ENCODE measurements at regions not wholly inside any gene's neighbourhood (a gene's known extent, or its start where the extent isn't known, plus 50 kb on each side); places are given as distances from the start of the nearest gene placed in this dataset.

DNA sequence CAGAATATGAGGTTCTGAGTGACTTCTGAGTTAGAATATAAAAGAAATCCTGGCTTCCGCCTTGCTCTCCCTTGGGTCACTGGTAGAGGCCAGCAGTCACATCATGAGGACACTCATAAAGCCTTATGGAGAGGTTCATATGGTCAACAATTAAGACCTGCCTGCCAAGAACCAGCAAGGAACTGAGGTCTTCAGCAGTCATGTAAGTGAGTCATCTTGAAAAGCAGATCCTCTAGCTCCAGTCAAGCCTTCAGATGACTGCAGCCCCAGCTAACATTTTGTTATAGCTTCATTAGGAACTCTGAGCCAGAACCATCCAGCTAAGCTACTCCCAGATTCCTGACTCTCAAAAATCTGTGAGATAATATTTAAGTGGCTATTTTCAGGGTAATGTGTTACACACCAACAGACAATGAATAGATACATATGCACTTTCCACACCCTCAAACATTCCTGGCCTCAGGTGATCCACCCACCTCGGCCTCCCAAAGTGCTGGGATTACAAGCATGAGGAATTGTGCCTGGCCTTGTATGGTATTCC, 447.2 kb downstream of the SHQ1 start:
- 97% methylated on average over 2 of the region's 2 CpGs for WGBS
- H3K4me1 ChIP-seq (ENCODE audit: control insufficient read depth in 2 of 2, insufficient read depth in 2 of 2, low read length in 2 of 2) = no peaks in the 10 kb centered on the region
- no peak overlapping the region for H3K27ac ChIP-seq (ENCODE audit: low read depth in 1 of 2, low read length in 1 of 2)
- no peak for DNase-seq (ENCODE audit: low read depth in 6 of 9, low spot score in 9 of 9)
- no peaks in the 10 kb centered on the region for H3K36me3 ChIP-seq (ENCODE audit: control insufficient read depth in 2 of 2, insufficient read depth in 2 of 2, low read length in 1 of 2)
- H3K9me3 ChIP-seq (ENCODE audit: control insufficient read depth in 2 of 2, insufficient read depth in 1 of 2, low read length in 1 of 2) = no peaks in the 10 kb centered on the region
- no peaks in the 10 kb centered on the region for H3K27me3 ChIP-seq (ENCODE audit: control insufficient read depth in 2 of 2, insufficient read depth in 1 of 2, low read length in 1 of 2)
- no peak overlapping the region for H3K4me3 ChIP-seq (ENCODE audit: low read length in 2 of 2)

DNA sequence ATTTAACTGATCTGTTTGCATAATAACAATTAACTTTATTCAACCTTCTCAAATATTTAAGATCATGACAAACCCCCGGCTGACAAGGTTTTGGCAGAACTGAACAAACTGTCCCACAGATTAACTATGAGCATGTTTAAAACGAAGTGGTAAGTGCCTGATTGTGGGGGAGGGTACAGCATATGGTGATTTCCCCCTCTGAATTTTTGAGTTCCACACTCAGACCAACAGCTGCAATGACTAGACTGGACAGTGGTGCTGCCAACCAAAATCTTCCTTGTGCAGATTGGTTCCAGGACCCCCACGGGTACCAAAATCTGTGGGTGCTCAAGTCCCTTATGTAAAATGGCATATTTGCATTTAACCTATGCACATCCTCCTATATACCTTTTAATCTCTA, 449.5 kb downstream of the SHQ1 start:
- DNase-seq (ENCODE audit: low read depth in 6 of 9, low spot score in 9 of 9) = no peak
- 96% methylated on average over 3 of the region's 3 CpGs for WGBS
- Histone ChIP-seq H3K4me3 (ENCODE audit: low read length in 2 of 2) (no peak overlapping the region), H3K36me3 (ENCODE audit: control insufficient read depth in 2 of 2, insufficient read depth in 2 of 2, low read length in 1 of 2) (no peaks in the 10 kb centered on the region), H3K4me1 (ENCODE audit: control insufficient read depth in 2 of 2, insufficient read depth in 2 of 2, low read length in 2 of 2) (no peaks in the 10 kb centered on the region), H3K27me3 (ENCODE audit: control insufficient read depth in 2 of 2, insufficient read depth in 1 of 2, low read length in 1 of 2) (no peaks in the 10 kb centered on the region), H3K27ac (ENCODE audit: low read depth in 1 of 2, low read length in 1 of 2) (no peak overlapping the region), H3K9me3 (ENCODE audit: control insufficient read depth in 2 of 2, insufficient read depth in 1 of 2, low read length in 1 of 2) (no peaks in the 10 kb centered on the region)

DNA sequence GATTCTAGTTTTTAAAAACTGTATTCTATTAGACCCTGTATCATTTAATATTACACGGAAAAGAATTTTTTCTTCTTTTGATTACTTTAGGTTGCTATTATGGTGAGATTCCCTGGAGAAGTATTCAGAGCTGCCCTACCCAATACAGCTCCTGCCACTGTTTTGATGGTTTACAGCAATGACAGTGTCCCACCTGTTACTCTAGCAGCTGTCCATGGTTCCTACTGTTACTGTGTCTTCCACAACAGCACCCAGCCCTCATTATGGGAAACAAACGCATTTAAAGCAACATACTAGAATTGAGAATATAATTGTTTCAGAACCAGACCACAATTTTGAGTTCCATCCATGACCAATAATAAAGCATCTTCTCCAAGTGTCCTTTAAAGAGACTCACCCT, 450.7 kb downstream of the SHQ1 start:
- Histone ChIP-seq H3K27ac (ENCODE audit: low read depth in 1 of 2, low read length in 1 of 2) (no peak overlapping the region), H3K4me1 (ENCODE audit: control insufficient read depth in 2 of 2, insufficient read depth in 2 of 2, low read length in 2 of 2) (no peaks in the 10 kb centered on the region), H3K36me3 (ENCODE audit: control insufficient read depth in 2 of 2, insufficient read depth in 2 of 2, low read length in 1 of 2) (no peaks in the 10 kb centered on the region), H3K9me3 (ENCODE audit: control insufficient read depth in 2 of 2, insufficient read depth in 1 of 2, low read length in 1 of 2) (no peaks in the 10 kb centered on the region), H3K27me3 (ENCODE audit: control insufficient read depth in 2 of 2, insufficient read depth in 1 of 2, low read length in 1 of 2) (no peaks in the 10 kb centered on the region), H3K4me3 (ENCODE audit: low read length in 2 of 2) (no peak overlapping the region)
- no peak for DNase-seq (ENCODE audit: low read depth in 6 of 9, low spot score in 9 of 9)
- 95% methylated on average over 2 of the region's 2 CpGs for WGBS

DNA sequence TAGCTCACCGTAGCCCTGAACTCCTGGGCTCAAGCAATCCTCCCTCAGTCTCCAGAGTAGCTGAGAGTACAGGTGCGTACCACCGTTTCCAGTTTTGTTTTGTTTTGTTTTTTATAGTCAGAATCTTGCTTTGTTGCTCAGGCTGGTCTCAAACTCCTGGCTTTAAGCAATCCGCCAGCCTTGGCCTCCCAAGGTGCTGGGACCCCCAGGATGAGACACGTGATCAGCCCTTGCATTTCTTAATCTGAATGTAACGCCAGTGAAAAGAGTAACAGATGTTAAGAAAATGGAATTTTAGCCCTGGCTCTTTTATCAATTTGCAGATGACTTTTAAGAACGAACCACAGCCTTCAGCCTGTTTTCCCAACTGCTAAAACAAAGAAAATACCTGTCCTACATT, 451.3 kb downstream of the SHQ1 start:
- H3K4me1 ChIP-seq (ENCODE audit: control insufficient read depth in 2 of 2, insufficient read depth in 2 of 2, low read length in 2 of 2) = no peaks in the 10 kb centered on the region
- no peak for DNase-seq (ENCODE audit: low read depth in 6 of 9, low spot score in 9 of 9)

DNA sequence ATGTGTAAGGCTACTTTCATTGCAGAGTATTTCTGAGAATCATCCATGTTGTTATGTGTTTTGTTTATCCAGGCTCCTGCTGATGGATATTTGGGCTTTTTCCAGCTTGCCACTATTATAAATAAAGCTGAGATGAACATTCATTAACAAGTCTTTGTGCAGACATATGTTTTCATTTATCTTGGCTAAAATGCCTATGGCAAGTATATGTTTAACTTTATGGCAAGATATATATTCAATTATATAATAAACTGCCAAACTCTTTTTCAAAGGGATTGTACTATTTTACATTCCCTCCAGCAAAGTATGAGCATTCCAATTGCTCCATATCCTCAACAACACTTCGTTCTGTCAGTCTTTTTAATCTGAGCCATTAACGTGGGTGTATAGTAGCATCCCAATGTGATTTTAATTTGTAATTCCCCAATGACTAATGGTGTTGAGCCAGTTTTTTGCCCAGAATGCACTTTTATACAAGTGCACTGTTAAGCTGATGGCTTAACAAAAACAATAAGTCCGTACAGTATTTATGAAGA, 452.4 kb downstream of the SHQ1 start:
- H3K4me3 ChIP-seq (ENCODE audit: low read length in 2 of 2) = no peak overlapping the region
- H3K27me3 ChIP-seq (ENCODE audit: control insufficient read depth in 2 of 2, insufficient read depth in 1 of 2, low read length in 1 of 2) = no peaks in the 10 kb centered on the region
- no peaks in the 10 kb centered on the region for H3K36me3 ChIP-seq (ENCODE audit: control insufficient read depth in 2 of 2, insufficient read depth in 2 of 2, low read length in 1 of 2)
- DNase-seq (ENCODE audit: low read depth in 6 of 9, low spot score in 9 of 9) = no peak
- no peaks in the 10 kb centered on the region for H3K9me3 ChIP-seq (ENCODE audit: control insufficient read depth in 2 of 2, insufficient read depth in 1 of 2, low read length in 1 of 2)
- no peaks in the 10 kb centered on the region for H3K4me1 ChIP-seq (ENCODE audit: control insufficient read depth in 2 of 2, insufficient read depth in 2 of 2, low read length in 2 of 2)
- WGBS = 98% methylated on average over 3 of the region's 3 CpGs
- no peak overlapping the region for H3K27ac ChIP-seq (ENCODE audit: low read depth in 1 of 2, low read length in 1 of 2)

More for the DNA sequence above, 451.3 kb downstream of the SHQ1 start:
- no peaks in the 10 kb centered on the region for H3K36me3 ChIP-seq (ENCODE audit: control insufficient read depth in 2 of 2, insufficient read depth in 2 of 2, low read length in 1 of 2)
- no peak overlapping the region for H3K27ac ChIP-seq (ENCODE audit: low read depth in 1 of 2, low read length in 1 of 2)
- no peaks in the 10 kb centered on the region for H3K9me3 ChIP-seq (ENCODE audit: control insufficient read depth in 2 of 2, insufficient read depth in 1 of 2, low read length in 1 of 2)
- H3K4me3 ChIP-seq (ENCODE audit: low read length in 2 of 2) = no peak overlapping the region
- WGBS = 96% methylated on average over 7 of the region's 7 CpGs
- H3K27me3 ChIP-seq (ENCODE audit: control insufficient read depth in 2 of 2, insufficient read depth in 1 of 2, low read length in 1 of 2) = no peaks in the 10 kb centered on the region

GRCh38 chr3:72393455-72393854, 454.8 kb downstream of the SHQ1 start:
- WGBS = 93% methylated on average over 2 of the region's 2 CpGs
- no peaks in the 10 kb centered on the region for H3K4me1 ChIP-seq (ENCODE audit: control insufficient read depth in 2 of 2, insufficient read depth in 2 of 2, low read length in 2 of 2)
- H3K9me3 ChIP-seq (ENCODE audit: control insufficient read depth in 2 of 2, insufficient read depth in 1 of 2, low read length in 1 of 2) = no peaks in the 10 kb centered on the region

GRCh38 chr3:72391659-72392058, 456.6 kb downstream of the SHQ1 start:
- H3K4me1 ChIP-seq (ENCODE audit: control insufficient read depth in 2 of 2, insufficient read depth in 2 of 2, low read length in 2 of 2) = no peaks in the 10 kb centered on the region

More at GRCh38 chr3:72393455-72393854, 454.8 kb downstream of the SHQ1 start:
- H3K27me3 ChIP-seq (ENCODE audit: control insufficient read depth in 2 of 2, insufficient read depth in 1 of 2, low read length in 1 of 2) = no peaks in the 10 kb centered on the region
- H3K36me3 ChIP-seq (ENCODE audit: control insufficient read depth in 2 of 2, insufficient read depth in 2 of 2, low read length in 1 of 2) = no peaks in the 10 kb centered on the region
- no peak for DNase-seq (ENCODE audit: low read depth in 6 of 9, low spot score in 9 of 9)
- no peak overlapping the region for H3K27ac ChIP-seq (ENCODE audit: low read depth in 1 of 2, low read length in 1 of 2)
- no peak overlapping the region for H3K4me3 ChIP-seq (ENCODE audit: low read length in 2 of 2)

DNA sequence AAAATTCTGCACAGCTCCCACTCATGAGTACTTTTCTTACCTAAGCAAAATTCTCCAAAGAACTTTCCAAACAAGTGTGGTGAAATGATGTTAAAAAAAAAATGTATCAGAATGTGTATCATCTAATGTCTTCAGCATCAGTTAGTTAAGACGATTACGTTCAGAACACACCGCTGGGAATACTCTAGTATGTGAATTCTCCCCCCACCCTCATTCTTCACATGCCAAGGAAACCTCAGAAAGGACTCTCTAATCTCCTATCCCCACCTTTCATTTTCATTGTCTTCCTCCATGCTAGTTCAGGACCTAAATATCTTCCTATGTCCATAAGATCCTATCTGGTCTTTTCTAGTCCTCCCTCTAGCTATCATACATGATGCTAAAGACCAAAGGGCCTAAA, 457.4 kb downstream of the SHQ1 start:
- Histone ChIP-seq H3K27ac (ENCODE audit: low read depth in 1 of 2, low read length in 1 of 2) (no peak overlapping the region), H3K27me3 (ENCODE audit: control insufficient read depth in 2 of 2, insufficient read depth in 1 of 2, low read length in 1 of 2) (no peaks in the 10 kb centered on the region), H3K4me1 (ENCODE audit: control insufficient read depth in 2 of 2, insufficient read depth in 2 of 2, low read length in 2 of 2) (no peaks in the 10 kb centered on the region), H3K4me3 (ENCODE audit: low read length in 2 of 2) (no peak overlapping the region), H3K36me3 (ENCODE audit: control insufficient read depth in 2 of 2, insufficient read depth in 2 of 2, low read length in 1 of 2) (no peaks in the 10 kb centered on the region), H3K9me3 (ENCODE audit: control insufficient read depth in 2 of 2, insufficient read depth in 1 of 2, low read length in 1 of 2) (no peaks in the 10 kb centered on the region)
- WGBS = 95% methylated on average over 3 of the region's 3 CpGs
- no peak for DNase-seq (ENCODE audit: low read depth in 6 of 9, low spot score in 9 of 9)

More at GRCh38 chr3:72391659-72392058, 456.6 kb downstream of the SHQ1 start:
- WGBS = 67% methylated on average over 2 of the region's 2 CpGs
- Histone ChIP-seq H3K27me3 (ENCODE audit: control insufficient read depth in 2 of 2, insufficient read depth in 1 of 2, low read length in 1 of 2) (no peaks in the 10 kb centered on the region), H3K36me3 (ENCODE audit: control insufficient read depth in 2 of 2, insufficient read depth in 2 of 2, low read length in 1 of 2) (no peaks in the 10 kb centered on the region), H3K27ac (ENCODE audit: low read depth in 1 of 2, low read length in 1 of 2) (no peak overlapping the region), H3K4me3 (ENCODE audit: low read length in 2 of 2) (no peak overlapping the region), H3K9me3 (ENCODE audit: control insufficient read depth in 2 of 2, insufficient read depth in 1 of 2, low read length in 1 of 2) (no peaks in the 10 kb centered on the region)
- no peak for DNase-seq (ENCODE audit: low read depth in 6 of 9, low spot score in 9 of 9)

GRCh38 chr3:72388644-72389043, 459.6 kb downstream of the SHQ1 start:
- Histone ChIP-seq H3K27me3 (ENCODE audit: control insufficient read depth in 2 of 2, insufficient read depth in 1 of 2, low read length in 1 of 2) (no peaks in the 10 kb centered on the region), H3K27ac (ENCODE audit: low read depth in 1 of 2, low read length in 1 of 2) (no peak overlapping the region), H3K4me1 (ENCODE audit: control insufficient read depth in 2 of 2, insufficient read depth in 2 of 2, low read length in 2 of 2) (peaks cover 2 to 4% of the 10 kb centered on the region in 2 donors), H3K9me3 (ENCODE audit: control insufficient read depth in 2 of 2, insufficient read depth in 1 of 2, low read length in 1 of 2) (no peaks in the 10 kb centered on the region), H3K36me3 (ENCODE audit: control insufficient read depth in 2 of 2, insufficient read depth in 2 of 2, low read length in 1 of 2) (peaks cover 0 to under 1% of the 10 kb centered on the region in 2 donors), H3K4me3 (ENCODE audit: low read length in 2 of 2) (no peak overlapping the region)
- 98% methylated on average over 2 of the region's 2 CpGs for WGBS
- no peak for DNase-seq (ENCODE audit: low read depth in 6 of 9, low spot score in 9 of 9)

Data from thymus (tissue), 11 donors.